ENCODE measurements at regions not wholly inside any gene's neighbourhood (a gene's known extent, or its start where the extent isn't known, plus 50 kb on each side); places are given as distances from the start of the nearest gene placed in this dataset.

GRCh38 chr20:3354247-3354646 lies 53.2 kb downstream of the DNAAF9 start:
- intact Hi-C loops (cut with DNase I; ENCODE audit: low total_unique reads): no loop called here
- 96 to 100% methylated on average over 1 of the region's 1 CpG for WGBS, 2 donors
- no peak for DNase-seq (ENCODE audit: low spot score in 2 of 2)
- H3K4me3 ChIP-seq (ENCODE audit: low read depth, poor library complexity, severe bottlenecking): no peak overlapping the region
- TF ChIP-seq POLR2A (IDR thresholded peaks at IDR 0.05) (no peak), CTCF (IDR thresholded peaks at IDR 0.05) (no peak)

- intact Hi-C loops (cut with DNase I; ENCODE audit: low total_unique reads): no loop called here
- no peak for DNase-seq (ENCODE audit: low spot score in 2 of 2)
- 84 to 93% methylated on average over 2 of the region's 2 CpGs for WGBS, 2 donors
- no peak overlapping the region for H3K4me3 ChIP-seq (ENCODE audit: low read depth, poor library complexity, severe bottlenecking)
- TF ChIP-seq CTCF (IDR thresholded peaks at IDR 0.05) (no peak), POLR2A (IDR thresholded peaks at IDR 0.05) (no peak)
Observed at GRCh38 chr20:3353646-3354045, 53.8 kb downstream of the DNAAF9 start.

- H3K4me3 ChIP-seq (ENCODE audit: low read depth, poor library complexity, severe bottlenecking): no peak overlapping the region
- no peak for TF ChIP-seq CTCF (IDR thresholded peaks at IDR 0.05)
- TF ChIP-seq POLR2A (IDR thresholded peaks at IDR 0.05): no peak
- intact Hi-C loops (cut with DNase I; ENCODE audit: low total_unique reads): no loop called here
- DNase-seq (ENCODE audit: low spot score in 2 of 2): no peak
- WGBS, 2 donors: 96 to 97% methylated on average over 6 of the region's 6 CpGs
Observed at GRCh38 chr20:3352202-3352601, 55.3 kb downstream of the DNAAF9 start.

GRCh38 chr20:3350422-3350821 lies 57.0 kb downstream of the DNAAF9 start:
- no peak overlapping the region for H3K4me3 ChIP-seq (ENCODE audit: low read depth, poor library complexity, severe bottlenecking)
- TF ChIP-seq POLR2A (IDR thresholded peaks at IDR 0.05): no peak
- TF ChIP-seq CTCF (IDR thresholded peaks at IDR 0.05): no peak
- WGBS, 2 donors: 86 to 87% methylated on average over 1 of the region's 1 CpG
- no peak for DNase-seq (ENCODE audit: low spot score in 2 of 2)
- intact Hi-C loops (cut with DNase I; ENCODE audit: low total_unique reads): no loop called here

GRCh38 chr20:3349786-3350185 lies 57.7 kb downstream of the DNAAF9 start:
- H3K4me3 ChIP-seq (ENCODE audit: low read depth, poor library complexity, severe bottlenecking): no peak overlapping the region
- WGBS, 2 donors: 98% methylated on average over 2 of the region's 2 CpGs
- no peak for TF ChIP-seq CTCF (IDR thresholded peaks at IDR 0.05)
- no peak for TF ChIP-seq POLR2A (IDR thresholded peaks at IDR 0.05)
- DNase-seq (ENCODE audit: low spot score in 2 of 2): no peak
- intact Hi-C loops (cut with DNase I; ENCODE audit: low total_unique reads): no loop called here

- TF ChIP-seq POLR2A (IDR thresholded peaks at IDR 0.05) (no peak), CTCF (IDR thresholded peaks at IDR 0.05) (no peak)
- intact Hi-C loops (cut with DNase I; ENCODE audit: low total_unique reads): no loop called here
- WGBS, 2 donors: 92 to 95% methylated on average over 3 of the region's 3 CpGs
- no peak overlapping the region for H3K4me3 ChIP-seq (ENCODE audit: low read depth, poor library complexity, severe bottlenecking)
- no peak for DNase-seq (ENCODE audit: low spot score in 2 of 2)
Observed at GRCh38 chr20:3342766-3343165, 64.7 kb downstream of the DNAAF9 start.
